Glutamatergic neuron (in vitro differentiated cells): ENCODE measurements at regions not wholly inside any gene's neighbourhood (a gene's known extent, or its start where the extent isn't known, plus 50 kb on each side); places are given as distances from the start of the nearest gene placed in this dataset.

Source experiments
- DNase-seq: peaks from one replicate; pipeline ENCODE4 v3.0.0; 2022
- H3K27ac Mint-ChIP-seq: one replicate; pipeline ENCODE4 v1.8.0; 2020; ENCODE audit warnings: mild to moderate bottlenecking, mixed read lengths, inconsistent platforms; ENCODE audit not compliant: unreplicated experiment
- H3K27me3 Mint-ChIP-seq: one replicate; pipeline ENCODE4 v1.8.0; 2020; ENCODE audit warnings: mild to moderate bottlenecking, moderate library complexity, mixed read lengths, inconsistent platforms; ENCODE audit not compliant: unreplicated experiment
- H3K36me3 Mint-ChIP-seq: one replicate; pipeline ENCODE4 v1.8.0; 2020; ENCODE audit warnings: mild to moderate bottlenecking, mixed read lengths, inconsistent platforms; ENCODE audit not compliant: unreplicated experiment
- H3K4me1 Mint-ChIP-seq: one replicate; pipeline ENCODE4 v1.8.0; 2020; ENCODE audit warnings: mild to moderate bottlenecking, low read depth, mixed read lengths, inconsistent platforms; ENCODE audit not compliant: unreplicated experiment
- H3K4me3 Mint-ChIP-seq: one replicate; pipeline ENCODE4 v1.8.0; 2020; ENCODE audit warnings: mild to moderate bottlenecking, mixed read lengths, inconsistent platforms; ENCODE audit not compliant: unreplicated experiment
- H3K9me3 Mint-ChIP-seq: one replicate; pipeline ENCODE4 v1.8.0; 2020; ENCODE audit warnings: mild to moderate bottlenecking, moderate library complexity, mixed read lengths, inconsistent platforms; ENCODE audit not compliant: unreplicated experiment
- TF ChIP-seq, protein P1 (sequence below): fragments of 200-600 bp; sonication (generic); IDR thresholded peaks from one replicate; pipeline ENCODE4 v1.5.0; 2021; ENCODE audit not compliant: partially characterized antibody, unreplicated experiment

DNA sequence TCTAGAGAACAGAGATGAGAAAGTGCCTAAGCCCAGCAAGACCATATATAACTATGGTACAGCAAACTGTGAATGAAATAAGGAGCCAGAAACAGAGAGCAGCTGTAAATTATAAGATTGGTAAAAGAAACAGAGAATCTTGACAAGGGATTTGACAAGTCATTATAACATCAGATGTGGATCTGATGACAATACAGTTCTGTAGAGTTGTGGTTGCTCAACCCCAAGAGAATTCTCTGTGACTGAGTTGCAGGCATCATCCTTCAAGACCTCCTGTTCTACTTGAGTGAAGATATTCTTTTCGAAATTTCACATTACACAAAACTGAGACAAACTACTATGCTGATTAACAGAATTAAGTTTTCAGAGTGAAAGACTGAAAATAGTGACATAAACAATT, 343.1 kb upstream of the SLC39A10 start:
- Mint-ChIP-seq H3K27ac (no peak overlapping the region), H3K27me3 (no peaks in the 10 kb centered on the region), H3K4me3 (no peak overlapping the region), H3K9me3 (no peaks in the 10 kb centered on the region), H3K4me1 (peaks cover 12% of the 10 kb centered on the region), H3K36me3 (no peaks in the 10 kb centered on the region)
- DNase-seq: no peak
- TF ChIP-seq, protein P1, sequence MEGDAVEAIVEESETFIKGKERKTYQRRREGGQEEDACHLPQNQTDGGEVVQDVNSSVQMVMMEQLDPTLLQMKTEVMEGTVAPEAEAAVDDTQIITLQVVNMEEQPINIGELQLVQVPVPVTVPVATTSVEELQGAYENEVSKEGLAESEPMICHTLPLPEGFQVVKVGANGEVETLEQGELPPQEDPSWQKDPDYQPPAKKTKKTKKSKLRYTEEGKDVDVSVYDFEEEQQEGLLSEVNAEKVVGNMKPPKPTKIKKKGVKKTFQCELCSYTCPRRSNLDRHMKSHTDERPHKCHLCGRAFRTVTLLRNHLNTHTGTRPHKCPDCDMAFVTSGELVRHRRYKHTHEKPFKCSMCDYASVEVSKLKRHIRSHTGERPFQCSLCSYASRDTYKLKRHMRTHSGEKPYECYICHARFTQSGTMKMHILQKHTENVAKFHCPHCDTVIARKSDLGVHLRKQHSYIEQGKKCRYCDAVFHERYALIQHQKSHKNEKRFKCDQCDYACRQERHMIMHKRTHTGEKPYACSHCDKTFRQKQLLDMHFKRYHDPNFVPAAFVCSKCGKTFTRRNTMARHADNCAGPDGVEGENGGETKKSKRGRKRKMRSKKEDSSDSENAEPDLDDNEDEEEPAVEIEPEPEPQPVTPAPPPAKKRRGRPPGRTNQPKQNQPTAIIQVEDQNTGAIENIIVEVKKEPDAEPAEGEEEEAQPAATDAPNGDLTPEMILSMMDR: no peak

DNA sequence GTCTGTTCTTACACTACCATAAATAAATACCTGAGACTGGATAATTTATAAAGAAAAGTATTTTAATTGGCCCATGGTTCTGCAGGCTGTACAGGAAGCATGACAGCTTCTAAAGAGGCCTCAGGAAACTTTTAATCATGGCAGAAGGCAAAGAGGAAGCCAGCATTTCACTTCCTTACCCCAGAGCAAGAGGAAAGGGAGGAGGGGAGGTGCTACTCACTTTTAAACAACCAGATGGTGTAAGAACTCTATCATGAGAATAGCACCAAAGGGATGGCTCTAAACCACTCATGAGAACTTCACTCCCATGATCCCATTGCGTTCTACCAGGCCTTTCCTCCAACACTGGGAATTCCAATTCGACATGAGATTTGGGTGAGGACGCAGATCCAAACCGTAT, 344.4 kb upstream of the SLC39A10 start:
- peaks cover 10% of the 10 kb centered on the region for H3K4me1 Mint-ChIP-seq

DNA sequence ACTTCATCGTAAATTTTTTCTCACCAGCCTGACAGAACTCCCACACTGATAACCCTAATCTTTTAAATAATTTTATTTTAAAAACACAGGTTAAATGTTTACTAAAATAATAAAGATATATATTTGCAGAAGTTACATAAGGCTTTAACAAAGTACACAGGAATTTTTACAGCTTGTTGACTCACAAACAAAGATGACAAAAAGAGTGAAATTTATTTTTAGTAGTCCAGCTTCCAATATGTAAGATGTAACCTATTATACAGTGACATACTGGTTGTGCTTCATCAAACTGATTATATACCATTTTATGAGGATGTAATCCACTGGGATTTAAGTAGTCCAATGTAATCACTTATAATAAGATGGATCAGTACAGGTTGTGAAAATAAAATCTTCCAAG, 348.9 kb upstream of the SLC39A10 start:
- Mint-ChIP-seq H3K27ac (no peak overlapping the region), H3K27me3 (no peaks in the 10 kb centered on the region)
- TF ChIP-seq, protein P1: no peak

More for the DNA sequence above, 344.4 kb upstream of the SLC39A10 start:
- no peak for DNase-seq
- Mint-ChIP-seq H3K27me3 (no peaks in the 10 kb centered on the region), H3K27ac (no peak overlapping the region), H3K4me3 (no peak overlapping the region), H3K9me3 (no peaks in the 10 kb centered on the region), H3K36me3 (no peaks in the 10 kb centered on the region)
- TF ChIP-seq, protein P1: no peak

DNA sequence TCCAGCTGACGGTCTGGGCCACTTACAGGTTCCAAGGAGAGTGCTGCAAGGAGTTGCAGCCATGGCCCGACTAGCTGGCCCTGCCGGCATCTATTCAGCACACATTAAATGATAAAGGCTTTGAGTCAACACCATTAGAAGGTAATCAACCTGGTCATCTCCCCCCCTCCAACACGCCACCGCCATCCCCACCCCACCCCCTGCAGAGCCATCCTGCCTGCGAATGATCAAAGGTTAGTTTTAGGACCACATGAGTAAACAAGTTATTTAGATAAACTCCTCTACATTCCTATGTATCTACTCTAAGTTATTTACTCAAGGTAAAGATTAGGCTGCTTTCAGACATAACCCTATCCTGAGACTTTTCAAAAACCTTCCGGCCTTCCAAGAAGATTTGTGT, 349.3 kb upstream of the SLC39A10 start:
- Mint-ChIP-seq H3K4me3 (no peak overlapping the region), H3K27ac (no peak overlapping the region), H3K36me3 (no peaks in the 10 kb centered on the region), H3K27me3 (no peaks in the 10 kb centered on the region), H3K9me3 (peaks cover 2% of the 10 kb centered on the region), H3K4me1 (peaks cover 9% of the 10 kb centered on the region)
- DNase-seq: no peak
- TF ChIP-seq, protein P1: no peak

More for the DNA sequence above, 348.9 kb upstream of the SLC39A10 start:
- DNase-seq: no peak
- H3K36me3 Mint-ChIP-seq: no peaks in the 10 kb centered on the region
- H3K9me3 Mint-ChIP-seq: peaks cover 2% of the 10 kb centered on the region
- peaks cover 9% of the 10 kb centered on the region for H3K4me1 Mint-ChIP-seq
- no peak overlapping the region for H3K4me3 Mint-ChIP-seq

DNA sequence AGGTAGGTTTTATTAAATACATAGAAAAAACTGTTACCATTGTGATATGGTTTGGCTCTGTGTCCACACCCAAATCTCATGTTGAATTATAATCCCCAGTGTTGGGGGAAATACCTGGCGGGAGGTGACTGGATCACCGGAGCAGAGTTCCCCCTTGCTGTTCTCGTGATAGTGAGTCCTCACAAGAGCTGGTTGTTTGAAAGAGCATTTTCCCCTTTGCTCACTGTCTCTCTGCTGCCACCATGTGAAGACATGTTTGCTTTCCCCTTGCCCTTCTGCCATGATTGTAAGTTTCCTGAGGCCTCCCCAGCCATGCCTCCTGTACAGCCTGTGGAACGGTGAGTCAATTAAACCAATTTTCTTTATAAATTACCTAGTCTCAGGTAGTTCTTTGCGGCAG, 352.7 kb upstream of the SLC39A10 start:
- H3K27me3 Mint-ChIP-seq: no peaks in the 10 kb centered on the region
- TF ChIP-seq, protein P1: no peak
- H3K4me3 Mint-ChIP-seq: no peak overlapping the region
- H3K36me3 Mint-ChIP-seq: no peaks in the 10 kb centered on the region
- peaks cover 2% of the 10 kb centered on the region for H3K9me3 Mint-ChIP-seq
- H3K27ac Mint-ChIP-seq: no peak overlapping the region
- no peak for DNase-seq
- peaks cover 7% of the 10 kb centered on the region for H3K4me1 Mint-ChIP-seq
